Duodenal mucosa (tissue), 2 donors: ENCODE measurements at regions not wholly inside any gene's neighbourhood (a gene's known extent, or its start where the extent isn't known, plus 50 kb on each side); places are given as distances from the start of the nearest gene placed in this dataset.

Experiments
- H3K27ac ChIP-seq: one replicate; pipeline ENCODE4 v1.7.0; 2013; ENCODE audit warnings: low read depth, low read length
- H3K27me3 ChIP-seq, 2 donors: one replicate each; pipeline ENCODE4 v1.7.0; 2013; ENCODE audit warnings: low read length in 2 of 2, control low read depth in 1 of 2; ENCODE audit not compliant: insufficient read depth in 2 of 2, control insufficient read depth in 1 of 2
- H3K36me3 ChIP-seq, 2 donors: one replicate each; pipeline ENCODE4 v1.7.0; 2013; ENCODE audit warnings: low read length in 2 of 2, control low read depth in 1 of 2; ENCODE audit not compliant: insufficient read depth in 2 of 2, control insufficient read depth in 1 of 2
- H3K4me1 ChIP-seq, 2 donors: one replicate each; pipeline ENCODE4 v1.7.0; 2013; ENCODE audit warnings: low read length in 2 of 2, control low read depth in 1 of 2; ENCODE audit not compliant: insufficient read depth in 2 of 2, control insufficient read depth in 1 of 2
- H3K4me3 ChIP-seq, 2 donors: one replicate each; pipeline ENCODE4 v1.7.0; 2013; ENCODE audit warnings: low read length in 2 of 2, low read depth in 1 of 2
- H3K9ac ChIP-seq, 2 donors: one replicate each; pipeline ENCODE4 v1.7.0; 2013; ENCODE audit warnings: low read length in 2 of 2, low read depth in 1 of 2
- H3K9me3 ChIP-seq, 2 donors: one replicate each; pipeline ENCODE4 v1.7.0; 2013; ENCODE audit warnings: low read length in 2 of 2, control low read depth in 1 of 2; ENCODE audit not compliant: control insufficient read depth in 1 of 2

DNA sequence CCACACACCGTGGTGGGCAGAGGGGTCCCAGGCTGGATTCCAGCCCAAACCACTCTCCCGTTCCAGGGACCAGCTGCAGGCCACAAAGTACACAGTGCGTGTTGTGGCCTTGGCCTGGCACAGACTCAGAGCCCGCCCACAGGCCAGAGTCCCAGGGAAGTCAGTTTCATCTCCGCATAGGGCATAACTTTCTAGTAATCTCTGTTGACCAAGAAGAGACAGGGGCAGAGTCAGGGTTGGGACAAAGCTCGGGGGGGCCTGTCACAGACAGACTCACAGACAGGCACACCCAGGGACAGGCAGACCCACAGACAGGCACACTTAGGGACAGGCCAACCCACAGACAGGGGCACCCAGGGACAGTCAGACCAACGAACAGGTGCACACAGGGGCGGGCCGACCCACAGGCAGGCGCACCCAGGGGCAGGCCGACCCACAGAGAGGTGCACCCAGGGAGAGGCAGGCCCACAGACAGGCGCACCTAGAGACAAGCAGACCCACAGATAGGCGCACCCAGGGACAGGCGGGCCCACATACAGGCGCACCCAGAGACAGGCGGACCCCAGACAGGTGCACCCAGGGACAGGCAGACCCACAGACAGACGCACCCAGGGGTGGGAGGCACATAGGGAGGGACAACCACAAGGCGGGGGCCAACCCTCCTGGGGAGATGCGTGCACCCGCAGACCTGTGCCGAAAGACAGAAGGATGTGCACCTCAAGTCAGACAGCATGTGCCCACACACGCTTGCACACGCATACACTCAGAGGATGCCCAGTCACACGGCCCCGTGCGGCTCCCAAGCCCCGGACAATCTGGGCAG lies 323.3 kb upstream of the RTL1 start:
- Histone ChIP-seq H3K27ac (no peak overlapping the region), H3K36me3 (no peaks in the 10 kb centered on the region), H3K9me3 (no peaks in the 10 kb centered on the region), H3K9ac (no peak overlapping the region), H3K4me1 (no peaks in the 10 kb centered on the region), H3K27me3 (no peaks in the 10 kb centered on the region), H3K4me3 (no peak overlapping the region)

DNA sequence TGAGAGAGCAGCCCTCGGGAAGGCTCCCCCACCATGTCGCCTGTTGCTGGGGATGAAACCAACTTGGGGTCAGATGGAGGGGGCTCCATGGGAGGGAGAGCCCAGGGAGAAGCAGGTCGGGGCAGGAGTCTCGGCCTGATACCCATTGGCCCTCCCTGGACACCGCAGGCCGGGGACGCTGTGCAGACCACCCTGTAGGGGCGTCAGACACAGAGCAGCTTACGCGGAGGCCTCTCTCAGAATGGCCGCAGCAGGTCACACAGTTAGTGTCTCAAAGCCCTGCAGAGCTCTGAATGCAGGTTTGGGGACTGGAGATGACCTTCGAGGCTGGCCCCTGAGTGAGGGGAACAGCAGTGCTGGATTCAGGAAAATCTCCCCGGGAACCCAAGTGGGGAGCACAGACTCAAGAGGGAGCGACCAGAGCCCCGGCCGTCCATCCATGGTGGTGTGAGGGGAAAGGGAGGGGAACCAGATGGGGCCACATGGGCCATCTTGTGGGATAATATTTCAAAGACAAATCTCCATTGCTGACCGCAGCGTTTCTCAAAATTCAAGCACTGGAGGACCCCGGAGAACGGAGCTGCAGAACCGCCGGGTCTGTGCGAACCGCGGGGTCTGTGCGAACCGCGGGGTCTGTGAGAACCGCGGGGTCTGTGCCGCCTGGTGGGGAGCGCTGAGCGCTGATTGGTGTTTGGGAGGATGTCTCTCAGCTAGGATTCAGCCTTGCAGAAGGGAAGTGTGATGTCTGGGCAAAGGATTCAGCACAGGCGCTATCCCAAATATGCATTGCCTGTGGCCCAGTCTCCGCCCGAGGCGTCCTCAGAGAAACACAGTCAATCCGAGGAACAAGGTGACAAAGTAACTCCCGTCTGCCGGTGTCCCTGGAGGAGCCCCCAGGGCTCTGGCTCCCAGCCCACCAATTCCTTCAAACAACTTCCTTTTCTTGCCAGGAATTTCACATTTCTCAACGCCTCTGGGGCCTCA lies 324.4 kb upstream of the RTL1 start:
- no peak overlapping the region for H3K9ac ChIP-seq
- no peaks in the 10 kb centered on the region for H3K27me3 ChIP-seq
- no peaks in the 10 kb centered on the region for H3K36me3 ChIP-seq
- no peaks in the 10 kb centered on the region for H3K9me3 ChIP-seq
- no peaks in the 10 kb centered on the region for H3K4me1 ChIP-seq
- H3K4me3 ChIP-seq: no peak overlapping the region
- no peak overlapping the region for H3K27ac ChIP-seq

DNA sequence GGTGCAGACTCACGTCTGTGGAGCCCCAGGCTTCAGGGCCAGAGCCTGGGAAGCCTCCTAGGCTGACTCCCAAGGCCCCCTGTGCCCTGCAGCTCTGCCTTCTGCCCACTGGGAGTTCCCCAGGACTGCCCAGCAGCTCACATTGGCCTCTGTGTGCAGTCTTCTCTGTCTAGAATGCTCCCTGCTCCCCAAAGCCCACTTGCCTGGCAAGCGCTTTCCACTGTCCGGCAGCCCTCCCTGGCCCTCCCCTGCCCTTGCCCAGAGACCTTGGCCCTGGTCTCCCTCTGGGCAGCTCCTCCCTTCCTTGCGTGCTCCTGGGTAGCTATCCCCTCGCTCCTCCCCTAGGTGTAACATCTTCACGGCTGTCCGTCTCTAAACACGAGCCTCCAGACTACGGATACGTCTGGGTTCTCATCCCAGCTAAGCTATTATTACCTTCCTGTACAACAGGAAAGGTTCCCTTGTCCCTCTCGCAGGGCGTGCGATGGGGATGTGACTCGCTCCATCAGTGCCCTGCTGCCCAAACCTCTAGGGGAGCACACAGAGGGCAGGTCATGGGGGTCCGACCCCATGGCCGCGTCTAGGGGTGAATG lies 325.5 kb upstream of the RTL1 start:
- Histone ChIP-seq H3K36me3 (no peaks in the 10 kb centered on the region), H3K27me3 (no peaks in the 10 kb centered on the region), H3K4me3 (no peak overlapping the region), H3K4me1 (no peaks in the 10 kb centered on the region), H3K9me3 (no peaks in the 10 kb centered on the region), H3K27ac (no peak overlapping the region), H3K9ac (no peak overlapping the region)

DNA sequence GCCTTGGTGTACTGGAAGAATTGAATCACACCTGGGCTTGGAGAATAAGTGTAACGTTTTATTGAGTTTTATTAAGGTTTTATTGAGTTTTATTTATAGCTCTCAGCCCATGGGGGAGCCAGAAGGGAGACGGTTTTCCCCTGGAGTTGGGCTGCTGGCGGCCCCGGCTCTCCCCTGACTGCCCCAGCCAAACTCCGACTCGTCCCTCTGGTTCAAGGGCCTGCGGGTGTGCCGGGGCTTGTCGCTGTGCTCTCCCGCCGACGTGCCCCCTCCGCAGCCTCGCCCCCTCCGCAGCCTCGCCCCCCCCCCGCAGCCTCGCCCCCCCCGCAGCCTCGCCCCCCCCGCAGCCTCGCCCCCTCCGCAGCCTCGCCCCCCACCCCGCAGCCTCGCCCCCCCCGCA lies 326.1 kb upstream of the RTL1 start:
- no peaks in the 10 kb centered on the region for H3K36me3 ChIP-seq
- no peaks in the 10 kb centered on the region for H3K27me3 ChIP-seq
- no peak overlapping the region for H3K9ac ChIP-seq
- no peaks in the 10 kb centered on the region for H3K9me3 ChIP-seq
- no peak overlapping the region for H3K27ac ChIP-seq
- H3K4me1 ChIP-seq: no peaks in the 10 kb centered on the region
- H3K4me3 ChIP-seq: no peak overlapping the region

DNA sequence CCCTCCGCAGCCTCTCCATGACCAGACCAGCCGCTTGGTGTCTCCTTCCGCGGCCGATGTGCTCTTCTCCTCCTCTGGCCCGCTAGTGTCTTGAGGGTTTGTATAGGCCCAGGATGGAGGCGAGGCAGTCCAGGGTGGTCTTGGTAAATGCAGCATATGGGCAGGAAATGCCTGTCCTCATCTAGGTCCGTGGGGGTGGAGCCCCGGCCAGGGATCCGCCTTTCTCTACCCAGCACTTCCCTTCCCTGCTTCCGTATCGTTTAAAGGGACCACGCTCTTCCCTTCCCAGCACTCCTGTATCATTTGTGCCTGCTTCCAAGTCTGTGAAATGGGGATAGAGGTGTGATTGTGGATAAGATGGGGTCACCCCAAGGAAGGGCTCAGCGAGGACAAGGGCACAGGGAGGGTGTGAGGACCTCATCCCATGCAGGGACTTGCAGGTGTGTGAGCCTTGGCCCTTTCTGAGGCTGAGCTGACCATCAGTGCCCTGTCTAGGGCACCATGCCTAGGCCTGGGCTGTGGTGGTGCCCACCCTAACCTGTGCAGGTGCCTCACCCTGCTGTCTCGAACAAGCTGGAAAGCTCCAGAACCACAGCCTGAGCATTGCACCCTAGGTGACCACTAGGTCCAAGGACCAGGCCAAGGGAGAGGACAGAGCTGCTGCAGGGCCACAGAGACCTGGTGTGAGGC lies 326.8 kb upstream of the RTL1 start:
- H3K27me3 ChIP-seq: no peaks in the 10 kb centered on the region
- H3K27ac ChIP-seq: no peak overlapping the region
- H3K36me3 ChIP-seq: no peaks in the 10 kb centered on the region
- no peak overlapping the region for H3K4me3 ChIP-seq
- H3K9ac ChIP-seq: no peak overlapping the region
- no peaks in the 10 kb centered on the region for H3K4me1 ChIP-seq
- no peaks in the 10 kb centered on the region for H3K9me3 ChIP-seq

DNA sequence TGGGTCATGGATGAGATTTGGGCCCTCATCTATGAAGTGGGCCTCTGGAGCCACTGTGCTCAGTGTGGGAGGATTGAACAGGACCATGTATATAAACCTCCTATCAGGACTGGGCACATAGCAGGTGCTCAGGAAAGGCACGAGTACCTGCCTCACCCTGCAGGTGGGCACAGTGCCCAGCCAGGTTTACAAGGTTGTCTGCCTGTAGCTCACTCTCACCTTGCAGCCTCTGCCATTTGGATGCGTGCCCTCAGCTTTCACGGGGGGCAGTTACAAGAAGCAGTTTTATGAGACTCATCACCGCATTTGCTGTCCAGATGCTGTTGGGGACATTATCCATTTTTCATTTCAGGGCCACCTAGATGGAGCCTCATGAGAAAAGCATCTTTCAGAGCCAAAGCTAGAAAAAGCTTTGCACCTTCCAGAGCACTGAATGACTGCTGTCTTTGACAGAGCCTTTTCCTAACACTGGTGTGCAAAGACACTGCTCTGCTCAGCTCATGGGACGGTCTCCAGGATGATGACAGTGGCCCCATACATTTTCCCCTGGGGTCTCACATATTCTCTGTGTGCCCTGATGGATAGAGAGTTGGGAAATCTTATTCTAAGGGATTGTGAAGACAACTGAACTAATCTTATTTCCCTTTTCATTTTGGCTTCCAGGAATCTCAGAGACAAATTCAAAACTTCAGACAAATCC lies 327.5 kb upstream of the RTL1 start:
- Histone ChIP-seq H3K4me1 (no peaks in the 10 kb centered on the region), H3K36me3 (no peaks in the 10 kb centered on the region), H3K4me3 (no peak overlapping the region), H3K27me3 (no peaks in the 10 kb centered on the region), H3K9me3 (no peaks in the 10 kb centered on the region), H3K27ac (no peak overlapping the region), H3K9ac (no peak overlapping the region)

DNA sequence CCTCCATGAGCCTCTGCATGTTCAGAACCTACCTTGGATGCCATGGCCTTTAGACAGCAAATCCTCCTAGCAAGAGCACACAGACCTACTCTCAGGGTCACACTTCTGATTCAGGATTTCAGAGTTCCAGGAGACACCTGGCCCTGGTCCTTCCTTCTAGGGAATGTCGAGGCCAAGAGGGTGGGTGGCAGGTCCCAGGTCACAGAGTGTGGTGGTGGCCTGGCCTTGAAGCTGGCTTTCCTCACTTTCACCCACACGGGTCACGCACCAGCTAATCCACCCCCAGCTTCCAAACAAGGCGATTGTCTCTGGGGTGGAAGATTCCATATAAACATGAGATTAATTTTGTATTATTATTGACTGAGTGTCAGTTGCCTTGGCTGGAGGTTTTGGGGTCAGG lies 328.3 kb upstream of the RTL1 start:
- no peak overlapping the region for H3K4me3 ChIP-seq
- no peaks in the 10 kb centered on the region for H3K9me3 ChIP-seq
- no peaks in the 10 kb centered on the region for H3K36me3 ChIP-seq
- no peak overlapping the region for H3K9ac ChIP-seq
- no peaks in the 10 kb centered on the region for H3K4me1 ChIP-seq
- no peak overlapping the region for H3K27ac ChIP-seq
- H3K27me3 ChIP-seq: no peaks in the 10 kb centered on the region

DNA sequence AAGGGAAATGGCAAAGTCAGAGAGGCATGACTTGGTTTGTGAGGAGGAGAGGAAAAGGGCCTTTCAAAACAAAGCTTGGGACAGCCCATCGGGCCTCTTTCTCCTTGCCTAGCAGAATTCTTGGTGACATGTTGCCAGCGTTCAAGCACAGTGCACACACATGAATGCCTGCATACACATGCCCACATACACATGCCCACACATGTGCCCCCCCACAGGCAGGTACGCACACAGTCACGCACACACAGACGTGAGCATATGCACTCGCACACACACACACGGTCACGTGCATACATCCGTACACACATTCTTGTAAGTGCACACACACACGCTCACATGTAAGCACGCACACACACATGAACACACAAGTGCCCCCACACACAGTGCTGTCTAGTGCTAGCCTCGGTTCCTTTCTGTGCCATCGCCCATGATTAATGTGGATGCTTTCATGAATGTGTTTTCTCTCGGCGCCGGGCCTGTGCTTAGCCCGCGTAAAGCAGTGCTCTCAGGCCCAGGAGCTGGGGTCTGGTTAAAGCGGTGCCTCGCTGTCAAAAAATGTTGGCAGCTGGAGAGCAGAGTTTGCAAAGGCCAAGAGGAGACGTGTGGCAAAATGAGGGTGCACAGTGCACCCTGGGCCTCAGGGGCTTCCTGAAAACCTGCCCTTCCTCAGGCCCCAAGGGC lies 328.8 kb upstream of the DIO3 start:
- H3K9me3 ChIP-seq: no peaks in the 10 kb centered on the region
- no peaks in the 10 kb centered on the region for H3K27me3 ChIP-seq
- no peaks in the 10 kb centered on the region for H3K4me1 ChIP-seq
- no peak overlapping the region for H3K27ac ChIP-seq
- no peak overlapping the region for H3K4me3 ChIP-seq
- no peaks in the 10 kb centered on the region for H3K36me3 ChIP-seq
- H3K9ac ChIP-seq: no peak overlapping the region

DNA sequence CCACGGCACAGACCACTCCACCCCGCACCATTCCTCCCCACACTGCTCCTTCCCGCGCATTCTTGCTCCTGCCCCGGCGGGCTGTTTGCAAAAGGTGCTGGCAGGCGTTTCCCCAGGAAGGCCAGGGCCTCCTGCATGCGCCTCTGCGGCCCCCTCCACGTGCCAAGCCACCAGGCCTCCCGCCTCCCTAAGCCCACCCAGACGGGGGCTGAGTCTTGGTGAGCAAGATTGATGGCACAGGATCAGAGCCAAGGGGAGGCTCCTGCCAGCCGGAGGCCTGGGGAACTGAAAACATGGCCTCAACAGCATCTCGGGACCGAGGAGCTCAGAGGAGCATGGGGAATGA lies 328.3 kb upstream of the DIO3 start:
- Histone ChIP-seq H3K4me1 (no peaks in the 10 kb centered on the region), H3K36me3 (no peaks in the 10 kb centered on the region), H3K9me3 (no peaks in the 10 kb centered on the region), H3K27me3 (no peaks in the 10 kb centered on the region), H3K27ac (no peak overlapping the region), H3K9ac (no peak overlapping the region), H3K4me3 (no peak overlapping the region)
